GM19395 (cell line): ENCODE measurements at regions not wholly inside any gene's neighbourhood (a gene's known extent, or its start where the extent isn't known, plus 50 kb on each side); places are given as distances from the start of the nearest gene placed in this dataset.

Experiments used
- ATAC-seq: cut with Tn5 transposase; IDR thresholded peaks from one replicate; pipeline ENCODE4 v1.9.1; 2021; ENCODE audit warnings: mild to moderate bottlenecking, moderate library complexity; ENCODE audit not compliant: unreplicated experiment

DNA sequence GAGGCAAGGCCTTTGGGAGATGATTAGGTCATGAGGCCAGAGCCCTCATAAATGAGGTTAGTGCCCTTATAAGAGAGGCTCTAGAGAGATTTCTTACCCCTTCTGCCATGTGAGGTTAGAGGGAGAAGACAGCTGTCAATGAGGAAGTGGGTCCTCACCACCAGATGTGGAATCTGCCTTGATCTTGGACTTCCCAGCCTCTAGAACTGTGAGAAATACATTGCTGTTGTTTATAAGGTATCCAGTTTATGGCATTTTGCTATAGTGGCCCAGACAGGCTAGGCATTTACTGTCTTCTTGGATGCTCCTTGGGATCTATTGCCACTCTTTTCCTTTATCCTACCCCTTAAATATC, 57.1 kb upstream of the CITED2 start:
- no peak for ATAC-seq

DNA sequence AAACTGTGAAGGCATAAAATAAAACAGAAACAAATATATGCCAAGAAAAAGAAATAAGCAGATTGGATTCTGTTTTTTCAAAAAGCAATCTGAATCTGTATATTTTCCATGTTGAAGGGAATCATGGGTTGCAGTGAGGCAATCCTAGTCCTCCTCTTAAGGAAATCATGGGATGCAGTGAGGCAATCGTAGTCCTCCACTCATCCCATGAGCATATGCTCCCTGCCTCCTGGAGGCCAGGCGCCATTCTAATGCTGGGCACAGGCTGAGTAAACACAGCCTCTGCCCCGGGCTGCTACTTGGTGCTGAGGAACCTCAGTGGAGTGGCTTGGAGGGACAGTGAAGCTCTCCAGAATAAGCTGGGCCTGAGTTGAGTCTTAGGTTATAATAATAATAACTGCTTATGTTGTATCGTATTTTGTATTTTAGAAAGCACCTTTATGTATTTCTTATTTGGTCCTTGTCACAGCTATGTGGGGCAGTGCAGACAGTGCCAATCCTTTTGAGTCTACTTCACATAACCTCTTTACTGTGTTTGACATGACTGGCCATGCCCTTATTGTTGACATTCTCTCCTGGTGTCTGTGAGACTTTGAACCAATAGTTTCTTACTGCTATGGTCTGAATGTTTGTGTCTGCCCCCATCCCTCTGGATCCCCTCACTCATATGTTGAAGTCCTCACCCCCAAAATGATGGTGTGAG, 56.6 kb upstream of the CITED2 start:
- no peak for ATAC-seq

- ATAC-seq: no peak
Observed at GRCh38 chr6:139429580-139430145, 55.2 kb upstream of the CITED2 start.

DNA sequence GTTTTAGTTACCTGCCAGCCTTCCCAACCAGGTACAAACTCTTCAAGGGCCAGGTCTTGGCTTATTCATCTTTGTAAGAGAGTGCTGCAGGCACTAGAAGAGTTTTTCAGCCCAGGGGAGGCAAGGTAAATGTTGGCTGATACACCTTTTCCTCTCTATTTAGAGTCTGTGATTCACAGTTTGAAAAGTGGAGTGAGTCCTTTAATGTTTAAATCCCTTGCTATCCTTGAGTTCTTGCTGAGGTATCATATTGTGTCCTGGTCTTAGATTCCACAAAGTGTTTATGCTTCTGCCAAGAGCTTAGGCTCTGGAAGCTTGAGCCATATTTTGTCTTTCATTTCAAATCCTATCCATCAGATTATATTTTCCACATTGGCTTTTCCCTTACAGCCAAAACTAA, 52.8 kb upstream of the CITED2 start:
- no peak for ATAC-seq

DNA sequence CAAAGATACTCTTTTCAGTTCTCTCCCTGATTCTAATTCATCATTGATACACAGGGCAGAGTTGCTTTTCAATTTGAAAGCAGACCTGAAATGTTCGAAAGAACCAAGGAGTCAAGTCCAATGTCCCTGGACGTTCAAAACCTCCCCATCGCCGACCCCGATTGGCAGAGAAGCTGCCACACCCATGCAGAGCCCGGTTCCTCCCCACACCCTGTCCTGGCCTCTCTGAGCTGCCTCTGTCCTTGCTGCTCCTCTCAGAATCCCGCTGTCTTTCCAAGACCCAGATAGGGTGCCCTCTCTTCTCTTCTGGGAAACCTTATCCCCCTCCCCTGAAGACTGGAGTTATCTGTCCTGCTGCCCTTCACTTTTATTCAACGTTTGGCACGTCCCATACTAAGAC, 52.3 kb upstream of the CITED2 start:
- ATAC-seq: no peak

DNA sequence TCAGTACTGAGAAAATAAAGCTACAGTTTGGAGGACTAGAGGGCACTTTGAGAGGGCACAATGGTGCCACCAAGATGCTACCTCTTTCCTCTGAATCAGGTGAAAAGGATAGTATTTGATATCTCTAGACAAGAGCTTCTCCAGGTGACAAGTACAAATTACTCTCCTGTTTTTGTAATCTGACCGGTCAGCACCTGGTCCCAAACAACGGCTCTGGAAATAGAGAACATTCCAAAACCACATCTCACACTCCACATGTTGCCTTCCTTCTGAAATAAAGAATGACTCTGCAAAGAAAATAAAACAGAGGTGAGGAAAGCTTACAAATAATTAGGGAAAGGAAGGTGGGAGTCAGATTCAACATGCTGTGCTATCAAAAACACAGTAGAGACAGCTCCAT, 51.3 kb upstream of the CITED2 start:
- ATAC-seq: no peak

DNA sequence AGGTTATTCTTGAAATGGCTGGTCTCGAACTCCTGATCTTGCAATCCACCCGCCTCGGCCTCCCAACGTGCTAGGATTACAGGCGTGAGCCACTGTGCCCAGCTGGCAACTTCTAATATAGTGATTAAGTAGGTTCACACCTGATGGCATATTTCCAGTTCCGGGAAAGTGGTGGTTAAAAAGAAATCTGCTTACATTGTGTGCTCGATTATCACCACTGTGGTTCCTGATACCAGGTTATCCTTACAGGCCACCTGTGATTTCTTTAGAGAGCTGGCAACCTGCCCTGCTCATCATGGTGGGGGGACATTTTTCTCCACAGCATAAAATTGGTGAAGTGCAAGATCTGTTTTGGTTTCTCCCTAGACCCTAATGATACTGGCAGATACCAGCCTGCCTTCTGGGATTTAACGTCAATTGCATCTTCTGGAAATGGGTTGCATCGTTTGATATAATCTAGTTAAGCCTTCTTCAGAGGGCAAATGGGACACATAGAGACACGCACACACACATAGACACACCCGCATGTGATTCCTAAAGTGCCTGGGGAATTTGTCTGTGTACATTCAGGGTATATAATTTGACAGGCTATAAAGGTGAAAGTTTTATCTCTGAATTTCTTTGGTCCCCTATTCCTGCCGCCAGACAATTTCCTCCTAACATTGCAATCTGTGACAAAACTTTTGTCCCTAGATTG, 49.7 kb upstream of the CITED2 start:
- ATAC-seq: no peak
